HG02610 (cell line): ENCODE measurements at regions not wholly inside any gene's neighbourhood (a gene's known extent, or its start where the extent isn't known, plus 50 kb on each side); places are given as distances from the start of the nearest gene placed in this dataset.

Source experiments
- ATAC-seq: cut with Tn5 transposase; IDR thresholded peaks from one replicate; pipeline ENCODE4 v1.9.1; 2021; ENCODE audit warnings: mild to moderate bottlenecking, moderate library complexity; ENCODE audit not compliant: unreplicated experiment

GRCh38 chr14:49994951-49995561 is 102.2 kb downstream of the ARF6 start:
- no peak for ATAC-seq

- ATAC-seq: no peak
Observed at GRCh38 chr14:49997991-49998390, 105.1 kb downstream of the ARF6 start.

DNA sequence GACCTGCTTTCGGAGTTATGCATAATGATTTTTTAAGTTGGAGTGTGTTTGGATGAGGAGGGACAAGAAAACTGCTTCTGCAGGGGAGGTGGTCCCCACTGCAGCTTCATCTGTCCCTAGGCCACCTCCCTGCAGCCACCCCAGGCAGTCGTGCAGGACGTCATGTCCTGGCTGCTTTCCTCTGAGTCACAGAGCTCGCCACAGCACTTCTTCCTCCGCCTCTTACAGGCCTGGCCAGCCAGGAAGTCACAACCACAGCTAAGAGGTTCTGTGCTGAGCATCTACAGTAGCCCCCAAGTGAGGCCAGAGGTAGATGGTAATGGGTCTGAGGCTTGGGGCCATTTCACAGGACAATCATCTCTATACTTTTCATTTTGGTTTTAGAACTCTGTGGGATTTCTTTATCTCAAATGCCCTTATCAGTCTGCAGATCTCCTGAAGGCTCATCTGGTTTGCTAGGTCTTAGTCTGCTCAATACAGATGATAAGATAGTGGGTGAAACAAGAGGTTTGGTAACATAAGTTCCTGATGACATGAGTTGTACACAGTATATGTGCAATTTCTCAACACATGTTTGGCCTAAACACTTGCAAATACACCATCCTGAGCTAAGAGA is 106.4 kb downstream of the ARF6 start:
- ATAC-seq: peak; percentile 62

DNA sequence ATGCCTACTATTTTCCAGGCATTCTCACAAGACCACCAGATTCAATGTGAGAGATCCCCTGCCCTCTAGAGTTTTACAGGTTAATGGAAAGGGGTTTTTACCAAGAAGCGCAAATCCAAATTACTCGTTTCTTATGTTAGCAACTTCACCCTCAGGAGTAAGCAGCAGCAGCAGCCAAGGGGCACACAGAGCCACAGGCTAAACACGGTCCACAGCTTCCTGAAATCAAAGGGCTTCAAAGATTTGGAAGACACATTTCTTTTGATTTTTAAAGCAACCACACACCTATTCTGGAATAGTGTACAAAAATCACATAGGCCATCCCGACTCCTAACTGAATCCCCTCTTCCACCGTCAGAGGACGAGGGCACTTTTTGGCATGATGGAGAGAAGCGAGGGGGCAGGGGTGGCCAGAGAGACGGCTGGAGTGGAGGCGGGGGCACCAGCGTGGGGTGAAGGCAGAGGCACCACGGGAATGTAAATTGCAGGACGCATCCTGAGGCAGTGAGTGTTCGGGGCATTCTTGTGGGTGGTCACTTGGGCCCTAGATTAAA is 107.0 kb downstream of the ARF6 start:
- no peak for ATAC-seq

DNA sequence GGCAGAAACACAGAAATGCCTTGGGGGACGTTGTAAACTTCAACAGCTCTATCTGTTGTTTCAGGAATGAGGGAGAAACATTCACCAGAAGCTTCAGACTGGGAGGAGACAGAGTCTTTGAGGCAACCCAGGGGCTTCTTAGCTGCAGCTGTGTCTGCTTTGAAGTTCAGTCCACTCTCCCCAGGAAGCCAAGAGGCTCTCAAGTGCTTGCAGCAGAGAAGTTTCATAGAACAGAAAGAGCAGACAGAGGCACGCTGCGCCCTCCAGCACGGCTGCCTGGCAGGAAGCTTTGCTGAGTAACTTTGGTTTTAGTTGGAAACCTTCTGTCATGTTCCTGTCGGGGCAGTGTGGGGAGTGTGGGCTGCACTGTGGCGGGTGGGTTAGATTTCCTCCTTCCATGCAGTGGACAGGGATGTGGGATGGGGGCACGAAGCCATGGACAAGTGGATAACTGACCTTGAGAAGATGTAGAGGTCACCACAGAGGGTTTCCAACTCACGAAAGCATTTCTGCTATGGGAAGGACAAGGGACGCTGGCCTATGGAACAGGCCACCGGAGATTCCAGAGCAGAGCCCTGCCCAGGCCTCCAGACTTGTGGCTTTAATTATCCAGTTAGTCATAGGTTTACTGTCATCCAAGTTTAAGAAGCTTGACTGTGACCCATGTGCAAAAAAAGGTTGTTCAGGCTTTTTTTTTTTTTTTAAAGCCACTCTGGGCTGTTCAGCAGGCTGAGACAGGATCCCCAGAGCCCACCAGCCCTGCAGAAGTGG is 107.7 kb downstream of the ARF6 start:
- ATAC-seq: no peak

DNA sequence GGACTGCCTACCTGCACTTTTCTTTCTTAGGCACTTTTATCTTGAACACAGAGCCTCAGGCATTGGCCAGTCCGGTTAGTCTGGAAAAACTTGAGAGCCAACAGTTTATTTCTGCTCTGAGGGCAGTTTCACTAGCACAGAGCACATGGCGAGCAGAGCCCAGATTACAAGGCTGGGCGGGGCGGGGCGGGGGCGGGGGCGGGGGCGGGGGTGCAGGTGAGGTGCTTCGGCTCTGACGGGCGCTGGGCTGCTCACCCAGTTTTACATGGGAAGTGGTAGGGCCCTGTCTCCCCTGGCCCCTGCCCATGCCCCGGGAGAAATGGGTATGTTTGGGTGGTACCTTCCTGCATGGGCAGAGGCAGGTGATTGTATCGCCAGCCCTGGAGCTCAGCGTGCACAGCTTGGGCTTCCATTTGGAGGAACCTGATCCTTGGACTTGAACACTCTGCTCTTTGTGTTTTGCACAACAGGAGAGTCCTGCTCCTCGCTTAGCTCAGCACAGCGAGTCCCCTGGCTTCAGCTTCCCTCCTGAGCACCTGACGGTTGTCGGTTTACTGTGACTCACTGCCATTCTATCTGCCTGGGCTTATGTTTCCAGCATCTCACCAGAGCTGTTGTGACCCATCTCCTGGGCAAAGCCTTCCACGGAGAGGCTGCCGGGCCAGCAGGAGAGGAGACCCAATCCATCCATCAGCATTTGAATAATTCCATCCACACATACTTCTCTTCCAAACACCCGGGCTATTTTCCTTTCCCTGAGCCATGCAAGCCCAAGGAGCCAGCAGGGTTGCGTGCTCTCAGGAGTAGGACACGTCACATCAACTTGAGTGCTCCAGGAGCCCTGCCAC is 108.5 kb downstream of the ARF6 start:
- peak; percentile 16 for ATAC-seq

DNA sequence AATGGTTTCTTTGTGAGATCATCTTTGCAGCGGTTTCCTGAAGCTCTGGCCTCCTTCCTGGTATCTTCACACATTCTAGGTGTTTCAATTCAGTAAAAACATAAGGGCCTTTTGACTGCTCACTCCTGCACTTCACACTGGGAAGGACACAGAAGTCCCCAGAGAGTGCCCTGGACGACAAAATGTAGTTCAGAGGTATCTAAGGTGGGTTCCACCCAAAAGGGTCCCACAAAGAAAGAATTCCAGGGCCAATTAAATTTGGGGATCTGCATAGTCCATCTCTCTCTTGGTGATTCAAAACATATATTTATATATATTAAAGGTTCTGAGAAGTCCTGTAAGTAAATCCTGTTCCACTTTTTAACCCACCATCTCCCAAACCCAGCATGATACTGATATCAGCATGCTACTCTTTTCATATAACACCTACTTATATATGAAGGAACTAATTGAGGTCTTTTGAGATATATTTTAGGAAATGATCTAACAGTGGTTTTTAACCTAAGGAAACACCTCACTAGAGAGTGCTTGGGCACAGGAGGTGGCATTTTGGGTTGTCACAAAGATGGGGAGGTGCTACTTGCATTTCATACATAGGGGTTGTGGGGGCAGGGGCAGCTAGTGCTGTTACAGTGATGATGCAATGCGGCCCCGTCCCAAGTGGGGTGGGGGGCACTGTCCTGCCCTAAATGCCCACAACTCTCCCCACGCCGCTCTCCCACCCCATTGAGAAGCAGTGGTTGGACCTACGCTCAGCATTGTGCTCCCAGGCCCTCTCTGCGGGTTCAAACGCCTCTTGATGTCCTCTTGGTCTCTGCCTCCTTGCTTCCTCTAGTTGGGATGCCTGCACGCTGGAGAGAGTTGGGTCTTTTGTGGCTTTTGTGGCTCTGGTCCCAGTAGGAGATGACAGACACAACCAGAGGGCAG is 109.4 kb downstream of the ARF6 start:
- ATAC-seq: peak; percentile 54

GRCh38 chr14:50002926-50003212 is 110.0 kb downstream of the ARF6 start:
- ATAC-seq: no peak

DNA sequence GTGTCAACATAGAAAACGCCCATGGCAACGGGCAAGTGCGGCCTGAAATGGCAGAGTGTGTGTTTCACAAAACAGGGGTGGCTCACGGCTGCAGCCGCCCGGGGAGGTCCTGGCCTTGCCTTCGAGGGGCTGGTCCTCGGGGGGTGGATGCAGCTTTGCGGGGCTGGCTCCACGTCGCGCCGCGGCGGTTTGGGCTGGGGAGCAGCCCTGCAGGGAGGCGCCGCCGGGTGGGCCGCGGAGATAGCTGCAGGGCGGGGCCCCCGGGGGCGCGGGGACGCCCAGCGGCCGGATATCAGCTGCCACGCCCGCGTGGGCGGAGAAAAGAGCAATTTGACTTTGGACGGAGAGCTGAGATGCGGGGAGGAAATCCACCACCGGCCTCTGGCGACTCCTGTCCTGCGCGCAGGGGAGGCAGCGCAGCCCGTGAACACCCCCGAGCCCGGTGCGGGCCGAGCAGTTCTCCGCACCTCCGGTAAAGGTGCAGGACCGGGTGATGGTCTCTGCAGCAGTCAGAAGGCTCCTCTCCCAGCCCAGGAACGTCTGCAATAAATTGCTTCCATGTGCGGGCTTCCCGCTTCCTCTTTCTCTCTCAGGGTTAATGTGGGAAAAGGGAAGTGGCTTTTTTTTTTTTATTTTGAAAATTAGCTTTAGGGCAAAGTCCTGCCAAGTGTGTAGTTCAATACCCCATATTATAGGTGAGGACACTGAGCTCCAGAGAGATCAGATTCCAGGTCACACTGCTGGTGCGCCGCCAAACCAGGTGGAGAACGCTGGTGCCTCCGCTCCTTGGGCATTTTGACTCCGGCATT is 110.5 kb downstream of the ARF6 start:
- peak; percentile 33 for ATAC-seq

GRCh38 chr14:50006141-50006540 is 110.2 kb downstream of the VCPKMT start:
- ATAC-seq: no peak

DNA sequence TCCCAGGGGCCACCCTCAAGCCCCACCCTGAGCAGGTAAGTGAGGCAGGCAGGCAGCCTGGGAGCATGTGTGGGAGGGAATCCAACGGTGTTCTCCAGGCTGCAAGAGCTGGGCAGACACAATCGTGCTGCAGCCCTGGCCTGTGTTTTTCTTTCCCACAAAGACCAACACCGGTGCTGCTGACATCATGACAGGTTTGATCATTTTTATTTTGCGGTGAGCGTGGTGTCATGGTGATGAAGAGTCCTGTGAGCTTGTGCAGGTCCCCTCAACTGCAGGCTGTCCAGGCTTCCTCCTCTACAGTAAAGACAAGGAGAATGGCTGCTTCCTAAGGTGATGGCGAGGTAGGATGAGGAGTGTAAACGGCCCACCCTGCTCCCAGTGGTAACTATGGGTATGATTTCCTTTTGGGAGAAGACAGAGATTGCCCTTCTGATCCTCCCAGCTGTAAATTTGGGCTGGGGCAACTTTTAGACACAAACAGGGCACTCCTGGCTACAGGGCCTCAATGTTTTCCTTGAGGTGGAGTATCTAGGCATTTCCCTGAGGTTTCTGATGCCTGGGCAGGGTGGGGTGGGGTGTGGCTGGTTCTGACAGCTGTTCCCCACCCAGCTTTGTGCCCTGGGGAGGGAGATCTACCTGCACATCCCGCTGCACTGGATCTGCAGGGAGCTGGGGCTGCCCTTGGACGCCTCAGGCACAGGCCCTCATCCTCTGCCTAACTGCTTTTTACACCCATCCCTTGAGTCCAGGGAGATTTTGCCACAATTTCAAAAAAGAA is 109.1 kb downstream of the VCPKMT start:
- no peak for ATAC-seq

- no peak for ATAC-seq
Observed at GRCh38 chr14:50008562-50008961, 107.8 kb downstream of the VCPKMT start.

- ATAC-seq: no peak
Observed at GRCh38 chr14:50008974-50009373, 107.4 kb downstream of the VCPKMT start.

DNA sequence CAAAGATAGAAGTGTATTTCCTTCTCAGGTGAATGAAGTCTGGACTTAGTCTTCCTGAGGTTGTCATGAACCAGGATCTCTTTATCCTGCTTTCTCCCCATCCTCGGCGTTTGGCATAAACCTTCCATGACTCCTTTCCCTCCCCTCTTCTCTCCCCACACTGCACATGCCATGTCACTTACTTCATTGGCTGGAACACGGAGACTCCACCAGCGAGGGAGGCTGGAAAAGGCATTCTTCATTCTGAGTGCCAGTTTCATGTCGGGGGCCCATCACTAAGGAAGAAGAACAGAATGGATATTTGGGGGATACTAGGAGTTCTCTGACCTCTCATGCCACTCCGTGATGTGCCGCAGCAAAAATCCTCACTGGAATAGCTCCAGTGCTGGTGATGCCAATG is 105.6 kb downstream of the VCPKMT start:
- ATAC-seq: no peak

DNA sequence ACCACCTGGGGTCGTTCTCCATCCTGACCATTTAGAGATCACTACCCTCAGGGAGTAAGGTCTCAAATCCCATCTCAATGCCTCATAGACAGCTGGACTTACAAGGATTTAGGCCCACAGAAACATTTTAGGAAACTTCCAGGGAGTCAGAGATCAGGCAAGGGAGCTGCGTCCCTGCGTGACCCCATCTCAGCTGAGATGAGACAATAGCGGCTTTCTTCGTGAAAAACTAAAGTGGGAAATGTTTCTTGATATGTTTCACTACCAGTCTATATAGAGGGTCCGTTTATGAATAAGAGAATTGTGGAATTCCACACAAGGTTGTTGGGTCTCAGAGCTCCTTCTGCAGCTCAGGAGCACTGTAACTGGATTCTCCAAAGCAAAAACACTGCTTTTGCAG is 105.1 kb downstream of the VCPKMT start:
- no peak for ATAC-seq

GRCh38 chr14:50012644-50013043 is 103.7 kb downstream of the VCPKMT start:
- no peak for ATAC-seq

- no peak for ATAC-seq
Observed at GRCh38 chr14:50013198-50013918, 103.0 kb downstream of the VCPKMT start.

GRCh38 chr14:50013934-50014333 is 102.4 kb downstream of the VCPKMT start:
- no peak for ATAC-seq
